ENCODE measurements at regions not wholly inside any gene's neighbourhood (a gene's known extent, or its start where the extent isn't known, plus 50 kb on each side); places are given as distances from the start of the nearest gene placed in this dataset.
"Not testable (repeated sequence)": the region's sequence is repeated elsewhere in the genome, so short reads cannot be mapped to it uniquely, and the experiment has no call there.

GRCh38 chr16:85286951-85287814, 174.9 kb upstream of the CIBAR2 start:
- peaks cover 38 to 71% of the 10 kb centered on the region in 2 donors for H3K4me1 ChIP-seq (replicated peaks in 1 of 2)
- WGBS, 4 donors, result 55 to 74% (median 67%) methylated on average over 23 to 34 of the region's 34 CpGs

DNA sequence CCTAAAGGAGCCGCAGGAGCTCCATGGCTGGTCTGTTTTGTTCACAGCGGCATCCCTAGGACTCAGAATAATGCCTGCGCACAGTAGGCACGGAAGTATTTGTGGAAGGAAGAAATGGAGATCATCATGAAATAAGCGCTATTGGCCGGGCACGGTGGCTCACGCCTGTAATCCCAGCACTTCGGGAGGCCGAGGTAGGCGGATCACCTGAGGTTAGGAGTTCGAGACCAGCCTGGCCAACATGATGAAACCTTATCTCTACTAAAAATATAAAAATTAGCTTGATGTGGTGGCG, 175.5 kb upstream of the CIBAR2 start:
- 85 to 89% (median 88%) methylated on average over 13 of the region's 13 CpGs for WGBS, 4 donors
- H3K27ac ChIP-seq, result peak overlapping the region; percentile 69 to 94 (median 81)
- intact Hi-C loops (cut with DNase I), result loop anchor here in 1 of 2 donors (10.0 kb wide), 1 partner anchor 327 kb away; the partner anchor contains the start of gene GSE1

More at GRCh38 chr16:85286951-85287814, 174.9 kb upstream of the CIBAR2 start:
- intact Hi-C loops (cut with DNase I), result loop anchor here in 1 of 2 donors (10.0 kb wide), 1 partner anchor 328 kb away; the partner anchor contains the start of gene GSE1
- Histone ChIP-seq H3K27ac (peak overlapping the region; percentile 69 to 94 (median 81)), H3K27me3 (no peaks in the 10 kb centered on the region), H3K36me3 (replicated peaks in 1 of 2) (no peaks in the 10 kb centered on the region), H3K9me3 (replicated peaks in 1 of 3) (no peaks in the 10 kb centered on the region), H3K4me3 (no peak overlapping the region)
- TF ChIP-seq POLR2A (IDR thresholded peaks at IDR 0.05), result no peak
- TF ChIP-seq CTCF (IDR thresholded peaks at IDR 0.05), result peak in 2 of 6 experiments; percentile 19 to 23
- DNase-seq, result peak in 6 of 7 donors; percentile 78 to 86 (median 80)

GRCh38 chr16:85288341-85288868, 176.1 kb upstream of the CIBAR2 start:
- DNase-seq, result no peak
- no peak for TF ChIP-seq CTCF (IDR thresholded peaks at IDR 0.05)
- peak overlapping the region in 4 of 5 donors; percentile 51 to 94 (median 78) for H3K27ac ChIP-seq
- no peaks in the 10 kb centered on the region for H3K27me3 ChIP-seq
- H3K4me3 ChIP-seq, result no peak overlapping the region
- H3K4me1 ChIP-seq (replicated peaks in 1 of 2), result peaks cover 38 to 71% of the 10 kb centered on the region in 2 donors
- H3K36me3 ChIP-seq (replicated peaks in 1 of 2), result no peaks in the 10 kb centered on the region
- intact Hi-C loops (cut with DNase I), result loop anchor here in 1 of 2 donors (10.0 kb wide), 1 partner anchor 326 kb away; the partner anchor contains the start of gene GSE1
- 81 to 86% (median 86%) methylated on average over 4 of the region's 4 CpGs for WGBS, 4 donors
- H3K9me3 ChIP-seq (replicated peaks in 1 of 3), result no peaks in the 10 kb centered on the region

More for the DNA sequence above, 175.5 kb upstream of the CIBAR2 start:
- not testable (repeated sequence) for DNase-seq; H3K36me3 ChIP-seq (replicated peaks in 1 of 2); H3K27me3 ChIP-seq; H3K9me3 ChIP-seq (replicated peaks in 1 of 3); H3K4me3 ChIP-seq
- H3K4me1 ChIP-seq (replicated peaks in 1 of 2), result peaks cover 38 to 71% of the 10 kb centered on the region in 2 donors

DNA sequence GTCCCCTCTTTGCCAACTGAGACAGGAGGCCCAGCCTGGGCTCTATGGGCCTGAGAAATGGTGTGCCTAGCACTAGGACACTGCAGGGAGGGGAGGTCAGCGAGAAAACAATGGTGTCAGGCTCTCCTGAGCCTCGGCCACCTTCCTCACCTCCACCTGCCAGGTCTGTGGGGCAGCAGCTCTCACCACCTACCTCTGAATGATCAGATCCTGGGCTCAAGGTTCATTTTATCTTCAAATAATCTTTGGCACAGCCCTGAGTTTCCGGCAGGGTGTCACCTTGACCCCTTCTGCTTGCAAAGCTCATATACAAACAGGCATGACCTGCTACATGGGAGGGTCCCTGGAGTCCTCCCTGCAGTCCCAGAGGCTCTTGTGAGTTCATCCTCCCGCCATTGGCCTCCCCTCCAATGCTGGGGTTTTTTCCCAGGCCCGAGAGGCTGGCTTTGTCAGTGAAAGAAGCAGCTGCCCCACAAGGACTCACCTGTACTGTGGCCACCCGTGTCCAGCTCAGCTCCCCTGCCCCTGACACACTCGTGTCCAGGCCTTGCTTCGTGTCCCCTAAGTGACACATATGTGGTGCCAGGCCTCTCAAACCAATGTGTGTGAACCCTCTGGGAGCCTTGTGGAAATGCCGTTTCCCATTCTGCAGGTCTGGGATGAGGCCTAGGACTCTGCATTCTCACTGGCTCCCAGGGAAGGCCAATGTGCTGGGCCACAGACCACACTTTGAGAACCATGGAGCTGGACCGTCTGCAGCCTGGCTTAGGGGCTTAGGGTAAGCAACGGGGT, 176.8 kb upstream of the CIBAR2 start:
- intact Hi-C loops (cut with DNase I), result loop anchor here in 1 of 2 donors (10.0 kb wide), 1 partner anchor 326 kb away; the partner anchor contains the start of gene GSE1
- WGBS, 4 donors, result 66 to 75% (median 72%) methylated on average over 9 to 11 of the region's 11 CpGs
- Histone ChIP-seq H3K4me1 (replicated peaks in 1 of 2) (peaks cover 38 to 78% of the 10 kb centered on the region in 2 donors), H3K27ac (peak overlapping the region in 3 of 5 donors; percentile 51 to 94 (median 82)), H3K9me3 (replicated peaks in 1 of 3) (no peaks in the 10 kb centered on the region), H3K4me3 (no peak overlapping the region), H3K27me3 (no peaks in the 10 kb centered on the region), H3K36me3 (replicated peaks in 1 of 2) (no peaks in the 10 kb centered on the region)
- DNase-seq, result peak in 1 of 7 donors; percentile 58
- TF ChIP-seq CTCF (IDR thresholded peaks at IDR 0.05), result no peak
- TF ChIP-seq POLR2A (IDR thresholded peaks at IDR 0.05), result no peak
